ENCODE measurements at regions not wholly inside any gene's neighbourhood (a gene's known extent, or its start where the extent isn't known, plus 50 kb on each side); places are given as distances from the start of the nearest gene placed in this dataset.

GRCh38 chr16:85440744-85441143 is 172.4 kb upstream of the GSE1 start:
- H3K9me3 ChIP-seq (ENCODE audit: insufficient read depth, low read depth, low read length): no peaks in the 10 kb centered on the region
- H3K9ac ChIP-seq (ENCODE audit: low read depth, low read length): no peak overlapping the region
- no peaks in the 10 kb centered on the region for H3K36me3 ChIP-seq (ENCODE audit: insufficient read depth, low read length)
- no peak overlapping the region for H3K4me3 ChIP-seq (ENCODE audit: low read length)
- peaks cover 30% of the 10 kb centered on the region for H3K4me1 ChIP-seq (ENCODE audit: insufficient read depth, low read length)
- H3K27ac ChIP-seq (ENCODE audit: low read depth, low read length): no peak overlapping the region
- WGBS: 92% methylated on average over 16 of the region's 16 CpGs
- peaks cover 12% of the 10 kb centered on the region; the same call in 1 of the 2 replicates for H3K27me3 ChIP-seq (ENCODE audit: insufficient read depth, low read length)

GRCh38 chr16:85441189-85441889 is 171.8 kb upstream of the GSE1 start:
- H3K9me3 ChIP-seq (ENCODE audit: insufficient read depth, low read depth, low read length): no peaks in the 10 kb centered on the region
- H3K9ac ChIP-seq (ENCODE audit: low read depth, low read length): no peak overlapping the region
- peaks cover 12% of the 10 kb centered on the region; the same call in 1 of the 2 replicates for H3K27me3 ChIP-seq (ENCODE audit: insufficient read depth, low read length)
- H3K27ac ChIP-seq (ENCODE audit: low read depth, low read length): no peak overlapping the region
- no peaks in the 10 kb centered on the region for H3K36me3 ChIP-seq (ENCODE audit: insufficient read depth, low read length)
- H3K4me1 ChIP-seq (ENCODE audit: insufficient read depth, low read length): peaks cover 24% of the 10 kb centered on the region
- 89% methylated on average over 14 of the region's 15 CpGs for WGBS
- H3K4me3 ChIP-seq (ENCODE audit: low read length): no peak overlapping the region

GRCh38 chr16:85441890-85442670 is 171.0 kb upstream of the GSE1 start:
- Histone ChIP-seq H3K27ac (ENCODE audit: low read depth, low read length) (no peak overlapping the region), H3K4me1 (ENCODE audit: insufficient read depth, low read length) (peaks cover 19% of the 10 kb centered on the region), H3K9ac (ENCODE audit: low read depth, low read length) (no peak overlapping the region), H3K4me3 (ENCODE audit: low read length) (no peak overlapping the region), H3K27me3 (ENCODE audit: insufficient read depth, low read length) (peaks cover 12% of the 10 kb centered on the region; the same call in 1 of the 2 replicates), H3K9me3 (ENCODE audit: insufficient read depth, low read depth, low read length) (no peaks in the 10 kb centered on the region), H3K36me3 (ENCODE audit: insufficient read depth, low read length) (no peaks in the 10 kb centered on the region)
- WGBS: 93% methylated on average over 12 of the region's 12 CpGs

GRCh38 chr16:85443116-85443515 is 170.0 kb upstream of the GSE1 start:
- H3K27me3 ChIP-seq (ENCODE audit: insufficient read depth, low read length): peaks cover 6% of the 10 kb centered on the region; the same call in 1 of the 2 replicates
- H3K4me1 ChIP-seq (ENCODE audit: insufficient read depth, low read length): peaks cover 10% of the 10 kb centered on the region; the same call in 1 of the 2 replicates
- no peak overlapping the region for H3K4me3 ChIP-seq (ENCODE audit: low read length)
- no peak overlapping the region for H3K9ac ChIP-seq (ENCODE audit: low read depth, low read length)
- WGBS: 96% methylated on average over 10 of the region's 11 CpGs
- H3K27ac ChIP-seq (ENCODE audit: low read depth, low read length): no peak overlapping the region
- H3K9me3 ChIP-seq (ENCODE audit: insufficient read depth, low read depth, low read length): no peaks in the 10 kb centered on the region
- H3K36me3 ChIP-seq (ENCODE audit: insufficient read depth, low read length): no peaks in the 10 kb centered on the region

GRCh38 chr16:85443531-85443930 is 169.6 kb upstream of the GSE1 start:
- peaks cover 9% of the 10 kb centered on the region; the same call in 1 of the 2 replicates for H3K4me1 ChIP-seq (ENCODE audit: insufficient read depth, low read length)
- no peaks in the 10 kb centered on the region for H3K9me3 ChIP-seq (ENCODE audit: insufficient read depth, low read depth, low read length)
- H3K27ac ChIP-seq (ENCODE audit: low read depth, low read length): no peak overlapping the region
- peaks cover 2% of the 10 kb centered on the region; the same call in 1 of the 2 replicates for H3K27me3 ChIP-seq (ENCODE audit: insufficient read depth, low read length)
- H3K4me3 ChIP-seq (ENCODE audit: low read length): no peak overlapping the region
- H3K36me3 ChIP-seq (ENCODE audit: insufficient read depth, low read length): no peaks in the 10 kb centered on the region
- H3K9ac ChIP-seq (ENCODE audit: low read depth, low read length): no peak overlapping the region
- WGBS: 93% methylated on average over 15 of the region's 15 CpGs

GRCh38 chr16:85445064-85445778 is 167.9 kb upstream of the GSE1 start:
- WGBS: 69% methylated on average over 27 of the region's 27 CpGs
- H3K9ac ChIP-seq (ENCODE audit: low read depth, low read length): no peak overlapping the region
- H3K4me1 ChIP-seq (ENCODE audit: insufficient read depth, low read length): peaks cover 9% of the 10 kb centered on the region; the same call in 1 of the 2 replicates

GRCh38 chr16:85445779-85446222 is 167.3 kb upstream of the GSE1 start:
- H3K27me3 ChIP-seq (ENCODE audit: insufficient read depth, low read length): no peaks in the 10 kb centered on the region
- no peak overlapping the region for H3K4me3 ChIP-seq (ENCODE audit: low read length)
- H3K9me3 ChIP-seq (ENCODE audit: insufficient read depth, low read depth, low read length): no peaks in the 10 kb centered on the region
- H3K9ac ChIP-seq (ENCODE audit: low read depth, low read length): no peak overlapping the region
- H3K36me3 ChIP-seq (ENCODE audit: insufficient read depth, low read length): no peaks in the 10 kb centered on the region
- H3K27ac ChIP-seq (ENCODE audit: low read depth, low read length): no peak overlapping the region
- H3K4me1 ChIP-seq (ENCODE audit: insufficient read depth, low read length): peaks cover 9% of the 10 kb centered on the region; the same call in 1 of the 2 replicates
- WGBS: 94% methylated on average over 14 of the region's 14 CpGs

More at GRCh38 chr16:85445064-85445778, 167.9 kb upstream of the GSE1 start:
- Histone ChIP-seq H3K27ac (ENCODE audit: low read depth, low read length) (0 out of 2 replicates have a peak overlapping the region, but pooled peaks have one; percentile 20), H3K36me3 (ENCODE audit: insufficient read depth, low read length) (no peaks in the 10 kb centered on the region), H3K27me3 (ENCODE audit: insufficient read depth, low read length) (no peaks in the 10 kb centered on the region), H3K4me3 (ENCODE audit: low read length) (no peak overlapping the region), H3K9me3 (ENCODE audit: insufficient read depth, low read depth, low read length) (no peaks in the 10 kb centered on the region)

GRCh38 chr16:85446951-85447692 is 166.0 kb upstream of the GSE1 start:
- Histone ChIP-seq H3K9me3 (ENCODE audit: insufficient read depth, low read depth, low read length) (no peaks in the 10 kb centered on the region), H3K36me3 (ENCODE audit: insufficient read depth, low read length) (no peaks in the 10 kb centered on the region), H3K4me3 (ENCODE audit: low read length) (no peak overlapping the region), H3K9ac (ENCODE audit: low read depth, low read length) (no peak overlapping the region), H3K27me3 (ENCODE audit: insufficient read depth, low read length) (no peaks in the 10 kb centered on the region), H3K4me1 (ENCODE audit: insufficient read depth, low read length) (peaks cover 11% of the 10 kb centered on the region; the same call in 1 of the 2 replicates), H3K27ac (ENCODE audit: low read depth, low read length) (no peak overlapping the region)
- WGBS: 91% methylated on average over 19 of the region's 19 CpGs

GRCh38 chr16:85447693-85448313 is 165.3 kb upstream of the GSE1 start:
- Histone ChIP-seq H3K36me3 (ENCODE audit: insufficient read depth, low read length) (no peaks in the 10 kb centered on the region), H3K27ac (ENCODE audit: low read depth, low read length) (no peak overlapping the region), H3K4me3 (ENCODE audit: low read length) (no peak overlapping the region), H3K9ac (ENCODE audit: low read depth, low read length) (no peak overlapping the region), H3K4me1 (ENCODE audit: insufficient read depth, low read length) (peaks cover 16% of the 10 kb centered on the region; the same call in 1 of the 2 replicates), H3K27me3 (ENCODE audit: insufficient read depth, low read length) (no peaks in the 10 kb centered on the region), H3K9me3 (ENCODE audit: insufficient read depth, low read depth, low read length) (no peaks in the 10 kb centered on the region)
- 94% methylated on average over 11 of the region's 11 CpGs for WGBS

- no peaks in the 10 kb centered on the region for H3K27me3 ChIP-seq (ENCODE audit: insufficient read depth, low read length)
- H3K9ac ChIP-seq (ENCODE audit: low read depth, low read length): no peak overlapping the region
- no peak overlapping the region for H3K4me3 ChIP-seq (ENCODE audit: low read length)
- peaks cover 16% of the 10 kb centered on the region; the same call in 1 of the 2 replicates for H3K4me1 ChIP-seq (ENCODE audit: insufficient read depth, low read length)
- no peaks in the 10 kb centered on the region for H3K9me3 ChIP-seq (ENCODE audit: insufficient read depth, low read depth, low read length)
- no peak overlapping the region for H3K27ac ChIP-seq (ENCODE audit: low read depth, low read length)
- WGBS: 75% methylated on average over 30 of the region's 30 CpGs
- H3K36me3 ChIP-seq (ENCODE audit: insufficient read depth, low read length): no peaks in the 10 kb centered on the region
Observed at GRCh38 chr16:85448557-85449190, 164.4 kb upstream of the GSE1 start.
